Fibroblast of lung (primary cell): ENCODE measurements at regions not wholly inside any gene's neighbourhood (a gene's known extent, or its start where the extent isn't known, plus 50 kb on each side); places are given as distances from the start of the nearest gene placed in this dataset.

Experiments
- EZH2 ChIP-seq: IDR thresholded peaks from 2 replicates; pipeline ENCODE4 v1.5.1; 2012; ENCODE audit warnings: low read length, control low read depth, mild to moderate bottlenecking; ENCODE audit errors: missing control alignments
- TF ChIP-seq, protein P1 (sequence below), 2 donors: IDR thresholded peaks in 1 of 2; conservative IDR thresholded peaks in 1 of 2; 1 replicate in 1 of 2; 2 replicates in 1 of 2; pipeline ENCODE4 v1.5.1; 2011 to 2012; ENCODE audit warnings: low read length in 2 of 2, control low read depth in 1 of 2, inconsistent platforms in 1 of 2, low read depth in 1 of 2, mild to moderate bottlenecking in 1 of 2

DNA sequence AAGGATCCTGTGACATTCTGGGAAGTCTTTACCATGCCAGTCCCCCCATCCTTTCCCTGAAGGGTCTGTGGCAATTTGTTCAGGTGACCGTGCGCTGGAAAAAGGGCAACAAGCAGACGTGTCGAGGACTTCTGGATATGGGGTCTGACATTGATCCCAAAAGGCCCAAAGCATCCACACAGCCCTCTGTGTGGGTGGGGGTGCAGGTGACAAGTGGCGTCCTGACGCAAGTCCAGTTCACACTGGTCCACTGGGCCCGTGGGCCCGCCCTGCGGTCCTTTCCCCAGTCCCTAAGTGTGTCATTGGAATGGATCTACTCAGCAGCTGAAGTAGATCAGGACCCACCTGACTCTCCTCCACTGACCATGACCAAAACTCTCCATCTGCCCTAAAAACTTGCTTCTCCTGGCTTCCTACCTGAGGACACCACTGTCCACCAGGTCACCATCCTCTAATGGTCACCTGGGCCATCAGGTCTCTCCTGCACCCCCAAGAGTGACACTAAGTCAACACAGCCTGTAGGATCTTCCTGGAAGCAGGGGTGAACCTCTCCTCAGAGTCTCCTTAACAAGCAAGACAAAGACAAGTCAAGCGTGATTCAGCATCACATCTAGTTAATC, 85.6 kb upstream of the SLC66A3 start:
- TF ChIP-seq, protein P1, sequence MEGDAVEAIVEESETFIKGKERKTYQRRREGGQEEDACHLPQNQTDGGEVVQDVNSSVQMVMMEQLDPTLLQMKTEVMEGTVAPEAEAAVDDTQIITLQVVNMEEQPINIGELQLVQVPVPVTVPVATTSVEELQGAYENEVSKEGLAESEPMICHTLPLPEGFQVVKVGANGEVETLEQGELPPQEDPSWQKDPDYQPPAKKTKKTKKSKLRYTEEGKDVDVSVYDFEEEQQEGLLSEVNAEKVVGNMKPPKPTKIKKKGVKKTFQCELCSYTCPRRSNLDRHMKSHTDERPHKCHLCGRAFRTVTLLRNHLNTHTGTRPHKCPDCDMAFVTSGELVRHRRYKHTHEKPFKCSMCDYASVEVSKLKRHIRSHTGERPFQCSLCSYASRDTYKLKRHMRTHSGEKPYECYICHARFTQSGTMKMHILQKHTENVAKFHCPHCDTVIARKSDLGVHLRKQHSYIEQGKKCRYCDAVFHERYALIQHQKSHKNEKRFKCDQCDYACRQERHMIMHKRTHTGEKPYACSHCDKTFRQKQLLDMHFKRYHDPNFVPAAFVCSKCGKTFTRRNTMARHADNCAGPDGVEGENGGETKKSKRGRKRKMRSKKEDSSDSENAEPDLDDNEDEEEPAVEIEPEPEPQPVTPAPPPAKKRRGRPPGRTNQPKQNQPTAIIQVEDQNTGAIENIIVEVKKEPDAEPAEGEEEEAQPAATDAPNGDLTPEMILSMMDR (conservative IDR thresholded peaks at IDR 0.05 in 1 of 2, IDR thresholded peaks at IDR 0.05 in 1 of 2; ENCODE audit: low read depth in 1 of 2, low read length in 2 of 2) = no peak
- no peak for TF ChIP-seq EZH2
